ENCODE measurements at regions not wholly inside any gene's neighbourhood (a gene's known extent, or its start where the extent isn't known, plus 50 kb on each side); places are given as distances from the start of the nearest gene placed in this dataset.

DNA sequence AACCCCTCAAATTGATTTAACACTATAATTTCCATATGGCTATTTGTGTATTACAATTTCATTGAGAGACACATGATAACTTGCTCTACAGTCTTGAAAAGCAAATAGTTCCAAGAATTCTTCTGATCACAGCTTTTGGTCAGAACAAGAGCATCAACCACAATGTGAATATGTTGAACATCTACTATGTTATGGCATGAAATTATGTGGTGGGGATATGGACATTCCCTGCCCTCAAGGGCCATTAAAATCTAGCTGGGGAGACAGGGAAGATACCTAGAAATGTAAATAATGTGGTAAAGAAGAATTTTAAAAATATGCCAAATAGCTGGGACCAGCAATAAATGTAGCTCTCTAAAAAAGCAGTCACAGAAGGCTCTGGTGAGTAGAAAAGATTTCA is 262.2 kb downstream of the FZD1 start:
- intact Hi-C loops (cut with micrococcal nuclease) = no loop called here
- no TSS peak for BruUV-seq (replicated peaks)

GRCh38 chr7:91527460-91527859 is 263.2 kb downstream of the FZD1 start:
- no peak overlapping the region for H3K4me3 ChIP-seq (ENCODE audit: low read length)
- H3F3A ChIP-seq (ENCODE audit: low read length, unreplicated experiment) = no peaks in the 10 kb centered on the region
- no peak for TF ChIP-seq CTCF (conservative IDR thresholded peaks at IDR 0.05; ENCODE audit: low read depth, low read length)
- TF ChIP-seq EZH2phosphoT487 (IDR thresholded peaks at IDR 0.05; ENCODE audit: borderline replicate concordance, low read length) = no peak
- no peak for TF ChIP-seq EZH2 (IDR thresholded peaks at IDR 0.05; ENCODE audit: low read length, unreplicated experiment)
- H3K9ac ChIP-seq (ENCODE audit: low read length) = no peak overlapping the region
- ChIA-PET POLR2A (ENCODE audit: unreplicated experiment) (no interaction called here), CTCF (no interaction called here)
- H3K9me2 ChIP-seq (replicated peaks; ENCODE audit: low read length) = no peaks in the 10 kb centered on the region
- no peak overlapping the region for H2AFZ ChIP-seq (ENCODE audit: low read length)
- ATAC-seq (no peak), DNase-seq (no peak)
- no peaks in the 10 kb centered on the region for H3K36me3 ChIP-seq (ENCODE audit: low read depth, low read length)
- intact Hi-C loops (cut with micrococcal nuclease) = no loop called here
- no peaks in the 10 kb centered on the region for H4K20me1 ChIP-seq (ENCODE audit: low read length)
- H3K4me1 ChIP-seq (ENCODE audit: insufficient read depth, low read length) = no peaks in the 10 kb centered on the region
- no peaks in the 10 kb centered on the region for H3K9me3 ChIP-seq (ENCODE audit: low read length)
- H3K79me2 ChIP-seq (ENCODE audit: low read length) = no peaks in the 10 kb centered on the region
- no peak overlapping the region for H3K27ac ChIP-seq (ENCODE audit: low read length)
- H3K4me2 ChIP-seq (ENCODE audit: low read length) = no peak overlapping the region
- BruUV-seq (replicated peaks) = no TSS peak
- peaks cover 5% of the 10 kb centered on the region; the same call in 1 of the 2 replicates for H3K27me3 ChIP-seq (ENCODE audit: low read length)

More for the DNA sequence above, 262.2 kb downstream of the FZD1 start:
- Histone ChIP-seq H3K4me2 (ENCODE audit: low read length) (no peak overlapping the region), H3K9ac (ENCODE audit: low read length) (no peak overlapping the region), H2AFZ (ENCODE audit: low read length) (no peak overlapping the region), H4K20me1 (ENCODE audit: low read length) (no peaks in the 10 kb centered on the region), H3K79me2 (ENCODE audit: low read length) (no peaks in the 10 kb centered on the region), H3K9me3 (ENCODE audit: low read length) (no peaks in the 10 kb centered on the region), H3K36me3 (ENCODE audit: low read depth, low read length) (no peaks in the 10 kb centered on the region), H3K4me1 (ENCODE audit: insufficient read depth, low read length) (no peaks in the 10 kb centered on the region), H3K27me3 (ENCODE audit: low read length) (peaks cover 5% of the 10 kb centered on the region; the same call in 1 of the 2 replicates), H3F3A (ENCODE audit: low read length, unreplicated experiment) (no peaks in the 10 kb centered on the region), H3K27ac (ENCODE audit: low read length) (no peak overlapping the region), H3K9me2 (replicated peaks; ENCODE audit: low read length) (no peaks in the 10 kb centered on the region), H3K4me3 (ENCODE audit: low read length) (no peak overlapping the region)
- ChIA-PET CTCF (interaction anchor here (0.6 kb wide), 1 partner anchor 13 kb away, joined by 3 read pairs; no protein-coding TSS in a partner anchor), POLR2A (ENCODE audit: unreplicated experiment) (no interaction called here)
- ATAC-seq (no peak; the same call in 1 of the 2 replicates), DNase-seq (no peak)
- no peak for TF ChIP-seq EZH2phosphoT487 (IDR thresholded peaks at IDR 0.05; ENCODE audit: borderline replicate concordance, low read length)
- TF ChIP-seq EZH2 (IDR thresholded peaks at IDR 0.05; ENCODE audit: low read length, unreplicated experiment) = no peak
- TF ChIP-seq CTCF (conservative IDR thresholded peaks at IDR 0.05; ENCODE audit: low read depth, low read length) = no peak

- no peaks in the 10 kb centered on the region for H3K9me3 ChIP-seq (ENCODE audit: low read length)
- no peak overlapping the region for H3K4me3 ChIP-seq (ENCODE audit: low read length)
- intact Hi-C loops (cut with micrococcal nuclease) = no loop called here
- no peaks in the 10 kb centered on the region for H3F3A ChIP-seq (ENCODE audit: low read length, unreplicated experiment)
- peak; percentile 70 for ATAC-seq
- TF ChIP-seq EZH2 (IDR thresholded peaks at IDR 0.05; ENCODE audit: low read length, unreplicated experiment) (no peak), CTCF (conservative IDR thresholded peaks at IDR 0.05; ENCODE audit: low read depth, low read length) (no peak), EZH2phosphoT487 (IDR thresholded peaks at IDR 0.05; ENCODE audit: borderline replicate concordance, low read length) (no peak)
- H4K20me1 ChIP-seq (ENCODE audit: low read length) = no peaks in the 10 kb centered on the region
- no peak overlapping the region for H2AFZ ChIP-seq (ENCODE audit: low read length)
- no peaks in the 10 kb centered on the region for H3K4me1 ChIP-seq (ENCODE audit: insufficient read depth, low read length)
- ChIA-PET POLR2A (ENCODE audit: unreplicated experiment) (no interaction called here), CTCF (no interaction called here)
- no peaks in the 10 kb centered on the region for H3K79me2 ChIP-seq (ENCODE audit: low read length)
- H3K9me2 ChIP-seq (replicated peaks; ENCODE audit: low read length) = no peaks in the 10 kb centered on the region
- H3K27ac ChIP-seq (ENCODE audit: low read length) = no peak overlapping the region
- no peak for DNase-seq
- H3K36me3 ChIP-seq (ENCODE audit: low read depth, low read length) = no peaks in the 10 kb centered on the region
- no peak overlapping the region for H3K4me2 ChIP-seq (ENCODE audit: low read length)
- H3K27me3 ChIP-seq (ENCODE audit: low read length) = peaks cover 14% of the 10 kb centered on the region
- no peak overlapping the region for H3K9ac ChIP-seq (ENCODE audit: low read length)
- BruUV-seq (replicated peaks) = no TSS peak
These were observed 269.8 kb downstream of the FZD1 start for GRCh38 chr7:91533996-91534395.
